DMS 273 treated with DMSO at 0.1 percent for 48 hours (cell line): ENCODE measurements at regions not wholly inside any gene's neighbourhood (a gene's known extent, or its start where the extent isn't known, plus 50 kb on each side); places are given as distances from the start of the nearest gene placed in this dataset.
"Not testable (repeated sequence)": the region's sequence is repeated elsewhere in the genome, so short reads cannot be mapped to it uniquely, and the experiment has no call there.

ENCODE experiments used
- DNase-seq: peaks from one replicate; lab custom pipeline; 2025; lab: John Stamatoyannopoulos, UW

DNA sequence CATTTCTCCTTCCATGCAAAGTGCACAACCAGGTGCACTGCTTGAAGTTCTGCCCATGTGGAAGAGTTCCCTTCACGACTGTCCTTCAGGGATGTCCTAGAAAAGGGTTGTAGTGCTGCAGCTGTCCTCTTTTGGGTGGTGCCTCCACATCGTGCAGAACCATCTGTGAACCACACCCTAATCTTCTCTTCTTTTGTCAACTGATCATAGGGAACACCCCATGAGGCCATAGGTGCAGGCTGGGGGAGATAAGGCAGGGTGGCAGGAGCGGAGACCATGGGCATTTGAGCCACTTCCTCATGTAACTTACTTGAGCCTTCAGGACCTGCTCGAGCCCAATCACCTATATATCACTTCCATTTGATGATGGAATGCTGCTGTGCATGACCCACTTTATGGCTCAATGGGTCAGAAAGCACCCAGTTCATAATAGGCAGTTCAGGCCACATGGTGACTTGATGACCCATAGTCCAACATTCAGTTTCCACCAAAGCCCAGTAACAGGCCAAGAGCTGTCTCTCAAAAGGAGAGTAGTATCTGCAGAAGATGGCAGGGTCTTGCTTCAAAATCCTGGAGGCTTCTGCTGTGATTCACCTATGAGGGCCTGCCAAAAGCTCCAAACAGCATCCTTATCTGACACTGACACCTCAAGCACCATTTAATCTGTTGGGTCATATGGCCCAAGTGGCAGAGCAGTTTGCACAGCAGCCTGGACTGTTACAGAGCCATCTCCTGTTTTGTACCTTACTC, 84.7 kb upstream of the CYRIA start:
- no peak for DNase-seq

DNA sequence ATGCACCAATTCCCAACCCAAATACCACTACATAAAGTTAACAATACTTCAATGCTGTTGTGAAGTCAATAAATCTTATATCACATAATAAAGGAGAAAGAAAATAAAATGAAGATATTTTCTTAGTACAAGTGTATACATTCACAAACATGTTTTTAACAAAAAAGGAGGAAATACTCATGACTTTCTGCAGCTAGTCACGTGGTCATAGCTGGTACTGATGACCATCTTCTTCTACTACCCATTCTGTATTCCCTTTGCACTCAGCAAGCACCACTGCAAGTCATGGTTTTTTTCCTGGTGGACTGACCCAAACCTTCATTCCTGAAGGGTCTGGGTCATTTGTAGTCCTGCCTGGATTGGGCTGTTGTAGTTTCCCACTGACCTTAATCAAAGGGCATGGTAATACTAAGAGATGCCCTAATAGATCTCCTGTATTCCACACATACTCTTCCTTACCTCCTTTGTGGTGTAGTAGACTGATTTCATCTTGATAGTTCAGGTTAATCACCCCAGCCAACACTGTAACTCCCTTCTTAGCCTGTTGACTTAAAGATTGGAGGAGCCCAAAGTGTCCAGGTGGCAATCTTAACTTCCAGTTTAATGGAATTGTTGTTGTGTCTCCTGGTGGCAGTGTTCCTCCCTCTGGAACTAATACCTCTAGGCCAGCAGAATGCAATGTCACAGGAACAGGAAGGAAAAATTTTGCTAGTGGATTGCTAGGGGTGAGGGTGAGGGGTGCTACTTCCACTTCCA, 83.1 kb upstream of the CYRIA start:
- not testable (repeated sequence) for DNase-seq

DNA sequence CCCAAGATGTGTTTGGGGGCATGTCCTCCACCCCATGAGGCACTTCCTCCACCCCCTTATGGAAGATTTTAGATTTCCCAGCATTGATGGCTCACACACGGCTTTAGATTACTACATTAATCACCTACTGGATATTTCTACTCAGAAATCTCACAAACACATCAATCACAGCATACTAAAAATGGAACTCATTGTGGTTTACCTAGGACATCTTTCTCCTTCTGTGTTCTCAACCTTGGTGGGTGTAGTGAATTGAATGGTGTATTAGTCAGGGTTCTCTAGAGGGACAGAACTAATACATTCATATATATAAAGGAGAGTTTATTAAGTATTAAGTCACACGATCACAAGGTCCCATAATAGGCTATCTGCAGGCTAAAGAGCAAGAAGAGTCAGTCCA, 82.1 kb upstream of the CYRIA start:
- no peak for DNase-seq

DNA sequence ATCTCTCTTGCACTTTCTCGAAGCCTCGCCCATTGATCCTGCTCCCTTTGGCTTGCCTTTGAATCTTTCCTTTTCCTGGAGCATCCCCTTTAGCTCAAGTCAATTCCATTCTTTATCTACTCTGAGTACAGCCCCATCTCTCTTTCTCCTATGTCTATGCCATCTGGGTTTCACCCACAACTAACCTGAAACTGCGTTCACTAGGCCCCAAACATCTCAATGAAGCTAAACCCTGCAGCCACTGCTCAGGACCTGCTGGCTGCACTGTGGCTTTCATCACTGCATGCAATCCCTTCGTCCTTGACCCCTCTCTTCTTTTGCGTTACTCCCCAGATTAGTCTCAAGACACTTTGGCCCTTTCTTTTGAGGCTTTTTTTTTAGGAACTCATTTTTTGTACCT, 81.6 kb upstream of the CYRIA start:
- DNase-seq: no peak

DNA sequence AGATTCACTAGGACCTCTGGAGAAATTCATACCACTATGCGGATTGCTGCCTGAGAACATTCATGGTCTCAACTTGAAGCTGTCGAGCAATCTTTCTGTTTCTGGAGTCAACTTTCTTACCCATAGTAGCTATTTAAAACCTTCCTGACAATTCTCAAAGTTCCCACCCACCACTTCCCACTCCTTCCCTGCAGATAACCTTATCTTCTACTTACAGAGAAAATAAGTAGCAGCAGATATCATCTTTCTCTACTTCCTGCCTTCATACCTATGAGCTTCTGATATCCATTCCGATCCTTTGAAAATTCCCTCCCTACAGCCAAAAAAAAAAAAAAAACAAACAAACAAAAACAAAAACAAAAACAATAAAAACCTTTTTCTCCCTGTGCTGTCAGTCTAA, 81.2 kb upstream of the CYRIA start:
- DNase-seq: no peak

DNA sequence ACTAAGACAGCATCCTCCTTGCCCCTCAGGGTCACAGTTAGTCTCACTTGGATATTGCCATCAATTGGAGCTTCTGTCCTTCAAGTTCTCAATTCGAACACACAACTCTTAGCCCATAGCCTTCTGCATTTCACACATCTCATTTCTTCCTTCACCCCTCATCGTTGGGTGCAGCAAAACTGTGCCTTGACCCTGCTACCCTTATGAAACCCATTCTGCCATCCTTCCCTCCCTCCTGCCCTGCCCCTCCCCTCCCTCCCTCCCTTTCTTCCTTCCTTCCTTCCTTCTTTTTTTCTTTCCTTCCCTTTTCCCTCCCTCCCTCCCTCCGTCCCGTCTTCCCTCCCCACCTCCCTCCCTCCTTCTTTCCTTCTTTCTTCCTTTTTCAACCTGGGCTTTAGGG, 80.7 kb upstream of the CYRIA start:
- no peak for DNase-seq

DNA sequence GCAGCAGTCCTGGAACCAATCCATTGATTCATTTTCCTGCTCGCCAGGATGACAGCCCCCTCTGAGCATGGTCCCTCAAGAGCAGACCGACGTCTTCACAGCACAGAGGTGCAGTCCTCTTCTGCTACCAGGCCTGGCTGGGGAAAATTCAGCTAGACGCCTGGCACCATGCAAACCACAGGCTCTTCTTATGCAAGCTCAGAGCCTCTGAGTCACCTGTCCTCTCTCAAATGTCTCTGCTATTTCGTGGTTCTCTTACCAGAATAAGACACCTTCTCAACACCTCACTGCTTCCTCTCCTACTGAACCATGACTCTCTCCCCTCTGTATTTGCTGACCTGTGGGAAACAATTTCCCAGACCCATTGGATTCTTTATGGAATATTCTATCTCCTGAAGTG, 79.8 kb upstream of the CYRIA start:
- no peak for DNase-seq

DNA sequence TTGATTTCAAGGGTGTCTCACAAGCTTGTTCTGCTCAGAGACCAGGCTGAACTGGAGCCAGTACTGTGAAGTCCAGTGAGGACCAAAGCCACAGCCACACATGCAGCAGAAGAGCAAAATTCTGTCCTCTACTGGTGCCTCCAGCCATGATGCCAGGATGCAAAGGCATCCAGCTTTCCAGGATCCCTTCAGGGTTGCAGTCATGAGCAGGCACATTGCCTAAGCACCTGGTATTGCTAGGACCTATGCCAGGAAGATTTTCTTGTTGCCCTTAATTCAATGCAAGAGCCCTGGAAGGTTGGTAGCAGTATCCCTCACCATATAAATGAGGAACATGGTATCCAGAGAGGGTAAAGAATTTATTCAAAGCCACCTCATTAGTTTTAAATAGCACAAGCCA, 78.9 kb upstream of the CYRIA start:
- DNase-seq: no peak

DNA sequence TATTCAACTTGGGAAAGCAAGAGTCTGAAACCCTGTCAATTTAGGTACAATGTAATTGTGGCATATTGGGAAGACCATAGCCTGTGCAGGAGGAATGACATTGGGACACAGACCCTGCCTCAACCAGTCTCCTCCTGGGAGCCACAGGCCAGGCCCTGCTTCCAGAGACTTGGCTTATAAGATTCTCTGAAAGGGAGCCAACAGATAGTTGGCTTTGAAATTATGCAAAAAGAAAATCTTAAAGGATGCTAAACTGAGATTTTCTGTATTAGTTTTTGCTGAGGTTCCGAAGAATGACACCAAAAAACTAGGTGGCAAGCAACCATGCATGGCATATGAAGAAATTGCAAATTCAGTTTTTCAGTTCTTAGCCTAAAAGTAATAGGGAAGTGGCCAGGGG, 76.4 kb upstream of the CYRIA start:
- no peak for DNase-seq

DNA sequence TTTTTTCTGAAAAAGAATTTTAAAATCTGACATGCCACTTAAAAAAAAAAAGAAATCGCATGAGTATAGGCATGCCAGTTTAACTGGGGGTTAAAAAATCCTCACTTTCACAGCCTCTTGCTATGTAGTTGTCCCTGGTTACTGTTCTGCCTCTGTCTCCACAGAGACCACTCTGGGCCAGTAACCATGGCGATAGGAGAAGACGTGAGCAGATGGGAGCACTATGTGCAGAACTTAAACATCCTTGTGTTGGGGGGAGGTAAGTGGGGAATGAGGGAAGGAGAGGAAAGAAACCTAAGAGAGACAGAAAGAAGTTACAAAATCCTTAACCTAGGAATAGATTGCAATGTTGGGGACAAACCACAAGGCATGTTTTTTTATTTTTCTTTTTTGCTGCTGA, 75.9 kb upstream of the CYRIA start:
- DNase-seq: no peak

DNA sequence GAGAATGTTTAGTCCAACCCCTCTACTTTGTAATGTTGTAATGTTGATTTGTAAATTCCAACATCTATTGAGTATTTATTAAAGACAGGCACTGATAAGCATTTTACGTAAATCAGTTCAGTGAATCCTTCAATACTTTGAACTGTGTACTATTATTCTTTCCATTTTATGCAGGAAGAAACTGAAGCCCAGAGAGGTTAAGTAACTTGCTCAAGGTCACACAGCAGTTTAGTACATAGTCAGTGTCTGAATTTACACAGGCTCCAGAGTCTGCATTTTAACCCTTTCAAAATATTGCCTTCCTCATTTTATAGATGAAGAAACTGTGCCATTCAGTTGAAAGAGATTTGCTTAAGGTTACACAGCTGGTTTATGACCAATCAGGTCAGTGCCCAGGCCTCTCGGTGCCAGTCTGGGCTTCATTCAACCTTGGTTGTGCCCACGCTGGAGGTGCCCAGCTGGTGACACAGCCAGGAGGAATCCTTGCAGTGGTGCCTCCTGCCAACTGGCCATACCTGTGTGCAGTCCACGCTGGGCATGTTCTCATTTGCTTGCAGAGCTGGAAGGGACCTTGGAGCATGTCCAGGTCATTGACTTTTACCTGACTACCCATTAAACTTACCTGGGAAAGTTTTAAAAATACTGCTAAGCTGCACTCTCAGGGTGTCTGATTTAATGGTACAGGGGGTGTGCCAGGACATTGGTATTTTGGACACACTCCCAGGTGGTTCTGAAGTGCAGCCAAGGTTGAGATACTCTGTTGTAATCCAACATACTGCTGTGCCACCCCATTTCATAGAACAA, 74.3 kb upstream of the CYRIA start:
- DNase-seq: no peak

DNA sequence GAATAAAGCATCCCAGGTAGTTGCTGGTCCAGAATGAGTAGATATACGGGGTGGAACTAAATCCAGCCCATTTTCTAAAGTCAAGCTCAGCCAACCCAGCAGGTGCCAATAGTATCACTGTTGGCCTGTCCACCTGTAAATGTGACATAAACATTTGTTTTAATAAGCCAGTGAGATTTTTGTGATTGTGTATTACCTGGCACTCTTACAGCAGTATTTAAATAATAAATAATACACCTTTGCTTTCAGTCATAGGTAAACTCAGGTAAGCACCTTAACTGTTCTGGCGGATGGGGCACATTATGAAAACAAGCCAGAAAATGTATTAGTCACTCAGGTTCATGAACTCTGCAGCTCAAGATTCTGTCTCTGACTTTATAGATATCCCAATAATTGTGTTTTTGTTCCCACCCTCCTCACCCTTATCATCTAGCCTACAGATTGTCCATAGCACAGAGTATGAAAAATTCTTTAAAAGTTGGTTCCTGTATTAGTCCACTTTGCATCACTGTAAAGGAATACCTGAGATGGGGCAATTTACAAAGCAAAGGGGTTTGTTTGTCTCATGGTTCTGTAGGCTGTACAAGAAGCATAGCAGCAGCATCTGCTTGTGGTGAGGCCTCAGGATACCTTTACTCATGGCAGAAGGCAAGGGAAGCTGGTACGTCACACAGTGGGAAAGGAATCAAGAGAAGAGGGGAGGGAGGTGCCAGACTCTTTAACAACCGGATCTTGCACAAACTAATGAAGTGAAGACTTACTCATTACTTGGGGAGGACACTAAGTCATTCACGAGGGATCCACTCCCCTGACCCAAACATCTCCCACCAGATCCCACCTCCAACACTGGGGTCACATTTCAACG, 73.0 kb upstream of the CYRIA start:
- DNase-seq: no peak

DNA sequence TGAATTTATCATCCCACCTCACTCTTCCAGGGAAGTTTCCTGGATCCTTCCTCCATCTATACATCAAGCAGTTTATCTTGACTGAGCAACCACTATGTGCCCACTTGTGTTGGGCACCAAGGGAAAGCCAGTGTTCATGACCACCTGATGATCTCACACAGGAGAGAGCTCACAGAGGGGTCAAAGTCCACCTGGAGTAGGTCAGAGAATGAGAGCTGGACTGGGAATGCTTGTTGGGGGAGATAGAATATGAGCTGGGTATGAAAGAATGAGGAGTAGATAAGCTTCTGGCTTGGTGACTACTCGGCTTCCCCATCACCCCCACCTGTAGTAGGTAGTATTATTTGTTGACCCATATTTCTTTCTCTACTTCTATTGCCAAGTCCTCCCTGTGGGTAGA, 72.2 kb upstream of the CYRIA start:
- no peak for DNase-seq

DNA sequence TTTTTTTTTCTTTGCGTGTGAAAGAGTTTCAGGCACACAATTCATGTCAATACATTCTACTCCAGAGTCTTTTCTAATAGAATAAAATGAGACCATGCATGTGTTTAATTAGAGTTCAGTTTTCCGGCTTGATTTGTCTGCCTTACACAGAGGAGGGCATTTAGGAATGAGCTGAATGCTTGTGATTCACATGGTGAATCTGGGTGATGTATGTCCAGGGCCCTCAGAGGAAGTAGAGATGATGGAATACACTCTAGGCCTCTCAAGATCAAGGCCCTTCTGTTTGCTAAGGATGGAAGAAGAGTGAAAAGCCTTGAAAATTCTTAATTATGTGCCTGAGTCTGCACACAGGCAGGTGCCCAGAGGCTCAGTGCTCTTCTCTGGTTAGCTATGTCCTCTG, 71.0 kb upstream of the CYRIA start:
- DNase-seq: no peak

DNA sequence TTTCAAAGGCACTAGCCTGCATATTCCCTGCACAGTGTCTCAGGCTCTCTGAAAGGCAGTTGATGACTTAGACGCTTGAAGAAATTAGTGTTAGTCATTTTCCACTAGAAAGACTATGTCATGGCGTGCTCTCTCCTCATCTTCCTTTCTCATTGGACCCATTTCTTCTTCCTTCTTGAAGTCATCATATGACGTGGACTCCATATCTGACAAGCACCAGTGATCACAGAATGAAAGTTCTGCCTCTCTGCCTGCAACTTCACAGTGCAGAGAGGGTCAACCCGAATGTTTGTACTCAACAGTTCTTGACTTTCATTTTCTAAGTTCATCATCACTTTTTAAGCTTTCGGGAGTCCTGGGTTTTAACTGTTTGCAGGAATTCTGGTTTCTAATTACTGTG, 63.7 kb upstream of the CYRIA start:
- no peak for DNase-seq

DNA sequence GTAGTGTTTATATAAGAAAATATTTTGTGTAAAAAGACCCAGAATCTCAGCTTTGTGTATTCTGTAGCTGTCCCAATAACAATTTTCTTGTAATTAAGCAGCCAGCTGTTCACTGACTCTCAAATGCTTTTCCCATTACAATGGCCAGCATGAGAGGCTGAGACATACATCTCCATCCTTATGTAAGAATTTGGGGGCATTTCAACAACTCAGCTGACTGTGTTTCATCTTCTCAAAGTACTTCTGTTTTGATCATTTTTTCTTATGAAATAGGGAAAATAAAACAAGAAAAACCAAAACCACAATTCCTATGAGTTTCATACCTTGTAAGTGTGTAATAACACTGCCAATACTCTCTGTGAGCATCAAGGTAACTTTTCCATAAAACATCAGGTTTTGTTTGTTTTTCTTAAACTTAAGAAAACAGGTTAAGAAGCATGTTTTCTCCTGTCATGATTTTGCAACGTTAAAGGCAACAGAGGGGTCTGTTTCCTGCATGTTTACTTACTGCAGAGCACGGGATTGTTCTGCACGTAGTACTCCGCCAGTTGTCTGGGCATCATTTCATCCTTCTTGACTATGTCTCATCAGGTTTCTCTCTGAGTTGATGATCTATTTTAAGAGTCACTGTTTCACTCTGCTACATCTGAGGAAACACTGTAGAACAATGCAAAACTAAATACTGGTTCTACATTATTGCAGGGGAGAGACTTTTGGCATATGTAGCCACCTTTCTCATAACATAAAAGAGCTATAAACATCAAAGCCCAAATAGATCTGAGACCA, 62.9 kb upstream of the CYRIA start:
- no peak for DNase-seq

DNA sequence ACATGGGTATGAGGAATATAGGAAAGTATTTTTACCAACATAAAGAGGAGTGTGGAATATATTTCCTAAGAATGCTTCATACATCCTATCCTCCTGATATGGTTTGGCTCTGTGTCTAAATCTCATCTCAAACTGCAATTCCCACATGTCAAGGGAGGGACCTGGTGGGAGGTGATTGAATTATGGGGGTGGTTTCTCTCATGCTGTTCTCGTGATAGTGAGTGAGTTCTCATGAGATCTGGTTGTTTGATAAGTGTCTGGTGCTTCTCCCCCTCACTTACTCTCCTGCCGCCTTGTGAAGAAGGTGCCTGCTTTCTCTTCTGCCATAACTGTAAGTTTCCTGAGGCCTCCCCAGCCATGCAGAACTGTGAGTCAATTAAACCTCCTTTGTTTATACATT, 62.2 kb upstream of the CYRIA start:
- not testable (repeated sequence) for DNase-seq

DNA sequence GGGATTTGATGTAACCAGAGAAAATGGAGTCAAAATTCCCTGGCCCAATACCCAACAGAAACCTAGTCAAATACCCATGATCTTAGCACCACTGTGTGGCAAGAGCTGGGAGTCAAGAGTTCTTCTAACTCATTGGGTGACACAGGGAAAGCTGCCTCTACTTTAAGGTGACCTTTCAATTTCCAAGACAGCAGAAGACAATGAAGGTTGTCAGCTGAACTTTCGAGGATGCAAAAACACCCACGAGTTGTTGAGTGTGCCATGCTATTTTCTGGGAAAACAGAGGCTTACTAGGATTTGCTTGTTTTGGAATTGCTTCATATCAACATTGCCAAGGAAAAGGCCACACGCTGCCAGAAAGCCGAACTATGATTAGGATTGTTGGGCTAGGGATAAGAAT, 61.6 kb upstream of the CYRIA start:
- no peak for DNase-seq

DNA sequence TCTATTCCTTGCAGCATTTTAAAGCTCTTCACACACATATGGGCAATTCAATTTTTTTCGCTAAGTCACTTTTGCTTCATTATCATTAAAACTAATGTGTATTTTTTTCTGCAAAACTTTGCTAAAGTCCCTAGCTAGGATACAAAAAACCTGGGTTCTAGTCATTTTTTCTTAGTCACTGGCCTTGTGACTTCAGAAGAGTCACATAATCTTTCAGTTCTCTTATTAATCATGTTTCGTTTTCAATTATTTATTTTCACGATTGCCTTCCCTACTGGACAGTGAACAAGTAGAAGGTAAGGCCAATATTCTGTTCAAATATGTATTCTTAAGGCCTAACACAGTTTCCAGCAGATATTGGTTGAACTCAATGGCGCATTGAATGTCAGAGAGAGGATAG, 60.9 kb upstream of the CYRIA start:
- DNase-seq: no peak

DNA sequence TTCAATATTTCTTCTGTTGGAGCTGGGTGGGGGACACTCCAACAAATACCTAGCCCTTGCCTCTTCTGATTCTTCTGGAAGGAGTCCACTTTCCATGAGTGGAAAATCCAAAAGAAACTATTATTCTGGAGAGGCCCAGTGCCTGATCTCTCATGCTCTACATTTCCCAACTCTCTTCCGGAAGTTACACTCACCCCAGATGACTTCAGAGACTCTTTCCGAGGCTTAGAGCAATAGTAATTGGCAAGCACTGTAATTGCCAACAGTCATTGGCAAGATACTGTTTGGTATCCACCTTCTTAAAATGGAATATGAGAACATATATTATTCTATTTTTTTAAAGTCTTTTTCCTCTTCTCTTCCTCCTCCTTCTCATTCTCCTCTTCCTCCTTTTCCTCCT, 60.5 kb upstream of the CYRIA start:
- no peak for DNase-seq

DNA sequence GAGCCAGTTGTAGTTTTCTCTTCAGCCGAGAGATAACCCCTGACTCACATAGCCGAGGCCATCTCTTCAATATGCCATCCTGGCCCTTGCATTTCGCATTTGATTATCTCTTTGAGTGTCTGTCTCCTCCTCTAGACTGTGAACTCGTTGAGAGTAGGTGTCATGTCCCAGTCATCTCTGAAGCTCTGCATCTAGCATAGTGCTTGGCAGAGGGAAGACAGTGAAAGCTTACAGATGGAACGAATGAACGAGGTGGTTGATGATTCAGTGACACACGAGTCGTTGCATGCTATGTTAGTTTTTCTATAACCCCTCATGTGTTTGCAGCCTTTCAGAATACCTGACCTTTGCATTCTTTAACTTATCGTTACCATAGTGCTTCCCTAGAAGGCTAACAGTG, 59.9 kb upstream of the CYRIA start:
- DNase-seq: no peak
